Occipital lobe (tissue), 1 donor: ENCODE measurements at regions not wholly inside any gene's neighbourhood (a gene's known extent, or its start where the extent isn't known, plus 50 kb on each side); places are given as distances from the start of the nearest gene placed in this dataset.
"Not testable (repeated sequence)": the region's sequence is repeated elsewhere in the genome, so short reads cannot be mapped to it uniquely, and the experiment has no call there.

Source experiments
- DNase-seq: peaks from one replicate; lab custom pipeline; 2025; lab: John Stamatoyannopoulos, UW

GRCh38 chr17:33889766-33890165 is 365.3 kb upstream of the CCL2 start:
- no peak for DNase-seq

GRCh38 chr17:33892717-33893591 is 362.1 kb upstream of the CCL2 start:
- no peak for DNase-seq

GRCh38 chr17:33895491-33895890 is 359.6 kb upstream of the CCL2 start:
- DNase-seq: no peak

GRCh38 chr17:33896263-33896662 is 358.8 kb upstream of the CCL2 start:
- DNase-seq: no peak

- no peak for DNase-seq
Observed at GRCh38 chr17:33901085-33901484, 354.0 kb upstream of the CCL2 start.

GRCh38 chr17:33902901-33903449 is 352.1 kb upstream of the CCL2 start:
- no peak for DNase-seq

GRCh38 chr17:33904476-33904875 is 350.6 kb upstream of the CCL2 start:
- DNase-seq: no peak

GRCh38 chr17:33905338-33905800 is 349.7 kb upstream of the CCL2 start:
- DNase-seq: no peak

GRCh38 chr17:33908363-33909064 is 346.6 kb upstream of the CCL2 start:
- DNase-seq: no peak

GRCh38 chr17:33910200-33910857 is 344.8 kb upstream of the CCL2 start:
- no peak for DNase-seq

- no peak for DNase-seq
Observed at GRCh38 chr17:33914125-33914524, 341.0 kb upstream of the CCL2 start.

- no peak for DNase-seq
Observed at GRCh38 chr17:33922971-33923370, 332.1 kb upstream of the CCL2 start.

- no peak for DNase-seq
Observed at GRCh38 chr17:33924104-33924503, 331.0 kb upstream of the CCL2 start.

GRCh38 chr17:33925649-33926048 is 329.4 kb upstream of the CCL2 start:
- no peak for DNase-seq

GRCh38 chr17:33927732-33928133 is 327.4 kb upstream of the CCL2 start:
- DNase-seq: no peak

GRCh38 chr17:33929181-33929724 is 325.8 kb upstream of the CCL2 start:
- DNase-seq: no peak

GRCh38 chr17:33931148-33931814 is 323.8 kb upstream of the CCL2 start:
- not testable (repeated sequence) for DNase-seq

GRCh38 chr17:33932996-33933395 is 322.1 kb upstream of the CCL2 start:
- DNase-seq: no peak

GRCh38 chr17:33933576-33933975 is 321.5 kb upstream of the CCL2 start:
- no peak for DNase-seq

- DNase-seq: no peak
Observed at GRCh38 chr17:33934696-33935095, 320.4 kb upstream of the CCL2 start.

GRCh38 chr17:33935822-33936221 is 319.3 kb upstream of the CCL2 start:
- no peak for DNase-seq
